H1 (cell line): ENCODE measurements at regions not wholly inside any gene's neighbourhood (a gene's known extent, or its start where the extent isn't known, plus 50 kb on each side); places are given as distances from the start of the nearest gene placed in this dataset.

ENCODE experiments used
- CTCF ChIA-PET: fragments of 300-600 bp; sonication (Branson Sonifier 250); formaldehyde crosslinking; loops from one replicate; lab custom pipeline; 2021; ENCODE audit not compliant: partially characterized antibody; lab: Charles Lee
- POLR2A ChIA-PET: fragments of 300-600 bp; sonication (Branson Sonifier 250); formaldehyde crosslinking; loops from one replicate; lab custom pipeline; 2021; ENCODE audit warnings: inconsistent platforms; ENCODE audit not compliant: partially characterized antibody; lab: Charles Lee
- DNase-seq, 2 experiments: peaks; one replicate each; pipeline versions ENCODE4 v3.0.0 to v3.0.0-alpha.2; 2010 to 2022; ENCODE audit warnings: low spot score in 2 of 2, low read depth in 1 of 2, mixed read lengths in 1 of 2
- FAIRE-seq: peaks from 2 replicates; lab custom pipeline; 2011; peaks lifted over from hg19 to GRCh38; lab: Jason Lieb, UNC
- H2AFZ ChIP-seq: 2 replicates; pipeline ENCODE4 v1.8.1; 2012; ENCODE audit warnings: low read length, inconsistent platforms
- H2AK5ac ChIP-seq: 2 replicates; pipeline ENCODE4 v1.6.1; 2013; ENCODE audit warnings: low read depth, low read length
- H2BK120ac ChIP-seq: replicated peaks from 2 replicates; pipeline ENCODE3; 2013; ENCODE audit warnings: low read depth, low read length, inconsistent platforms
- H2BK12ac ChIP-seq: 2 replicates; pipeline ENCODE4 v1.6.1; 2013; ENCODE audit warnings: low read depth, low read length
- H2BK15ac ChIP-seq: 2 replicates; pipeline ENCODE4 v1.6.1; 2013; ENCODE audit warnings: low read length
- H2BK20ac ChIP-seq: 2 replicates; pipeline ENCODE4 v1.6.1; 2013; ENCODE audit warnings: low read length
- H2BK5ac ChIP-seq: 2 replicates; pipeline ENCODE4 v1.6.1; 2013; ENCODE audit warnings: low read depth, low read length
- H3K14ac ChIP-seq: 2 replicates; pipeline ENCODE4 v1.6.1; 2013; ENCODE audit warnings: inconsistent platforms; ENCODE audit not compliant: insufficient read length
- H3K18ac ChIP-seq: 2 replicates; pipeline ENCODE4 v1.6.1; 2013; ENCODE audit warnings: low read length; ENCODE audit errors: extremely low read depth
- H3K23ac ChIP-seq: 2 replicates; pipeline ENCODE4 v1.6.1; 2013; ENCODE audit warnings: inconsistent platforms; ENCODE audit not compliant: insufficient read length
- H3K23me2 ChIP-seq: 2 replicates; pipeline ENCODE4 v1.6.1; 2013; ENCODE audit warnings: low read depth, low read length
- H3K27ac ChIP-seq: 2 replicates; pipeline ENCODE4 v1.6.1; 2011; ENCODE audit warnings: low read depth, low read length, inconsistent platforms
- H3K27me3 ChIP-seq, 4 experiments: replicated peaks in 1 of 4; 1 replicate in 1 of 4; 2 replicates in 3 of 4; pipeline versions ENCODE4 v1.6.1 to v1.8.1; 2011 to 2013; ENCODE audit warnings: low read length in 3 of 4, mild to moderate bottlenecking in 3 of 4, inconsistent platforms in 2 of 4, mixed read lengths in 2 of 4, moderate library complexity in 1 of 4; ENCODE audit not compliant: control insufficient read depth in 3 of 4, insufficient read depth in 3 of 4; ENCODE audit errors: extremely low read depth in 1 of 4
- H3K36me3 ChIP-seq, 4 experiments: 2 replicates each; pipeline versions ENCODE4 v1.6.1 to v1.8.1; 2011 to 2013; ENCODE audit warnings: mild to moderate bottlenecking in 4 of 4, low read length in 3 of 4, moderate library complexity in 2 of 4, control low read depth in 1 of 4, inconsistent platforms in 1 of 4; ENCODE audit not compliant: insufficient read depth in 4 of 4, control insufficient read depth in 2 of 4
- H3K4ac ChIP-seq: replicated peaks from 2 replicates; pipeline ENCODE3; 2013; ENCODE audit warnings: low read length, low read depth, mixed read lengths, inconsistent platforms; ENCODE audit not compliant: insufficient read length
- H3K4me1 ChIP-seq, 4 experiments: replicated peaks in 1 of 4; 1 replicate in 1 of 4; 2 replicates in 3 of 4; pipeline versions ENCODE4 v1.6.1 to v1.8.1; 2011 to 2013; ENCODE audit warnings: low read length in 3 of 4, inconsistent platforms in 2 of 4, mixed read lengths in 1 of 4; ENCODE audit not compliant: insufficient read depth in 4 of 4, control insufficient read depth in 3 of 4
- H3K4me2 ChIP-seq, 2 experiments: 2 replicates each; pipeline versions ENCODE4 v1.6.1 to v1.8.1; 2011 to 2013; ENCODE audit warnings: low read depth in 2 of 2, low read length in 2 of 2, control low read depth in 1 of 2, inconsistent platforms in 1 of 2, mild to moderate bottlenecking in 1 of 2; ENCODE audit not compliant: insufficient read depth in 1 of 2
- H3K4me3 ChIP-seq, 4 experiments: fragments of 200-600, 300-600 bp in 1 of 4; sonication (generic), shearing (Covaris generic), sonication (Bioruptor Twin) in 1 of 4; 2 replicates each; pipeline versions ENCODE4 v1.5.1 to v1.8.1; 2011 to 2016; ENCODE audit warnings: low read length in 4 of 4, low read depth in 3 of 4, control low read depth in 2 of 4, inconsistent platforms in 2 of 4, mild to moderate bottlenecking in 2 of 4, mixed read lengths in 1 of 4, moderate library complexity in 1 of 4; ENCODE audit not compliant: insufficient read depth in 2 of 4; ENCODE audit errors: extremely low read depth in 1 of 4
- H3K56ac ChIP-seq: replicated peaks from 2 replicates; pipeline ENCODE3; 2013; ENCODE audit warnings: low read depth, mild to moderate bottlenecking, mixed read lengths, low read length, inconsistent platforms; ENCODE audit not compliant: insufficient read length
- H3K79me1 ChIP-seq: 2 replicates; pipeline ENCODE4 v1.6.1; 2013; ENCODE audit warnings: low read depth, low read length, control low read depth
- H3K79me2 ChIP-seq, 2 experiments: 2 replicates each; pipeline versions ENCODE4 v1.6.1 to v1.8.1; 2012 to 2013; ENCODE audit warnings: low read length in 2 of 2, mild to moderate bottlenecking in 2 of 2, inconsistent platforms in 1 of 2; ENCODE audit not compliant: insufficient read depth in 2 of 2, control insufficient read depth in 1 of 2
- H3K9ac ChIP-seq, 4 experiments: replicated peaks in 1 of 4; 1 replicate in 1 of 4; 2 replicates in 3 of 4; pipeline versions ENCODE4 v1.6.1 to v1.8.1; 2011 to 2013; ENCODE audit warnings: low read depth in 3 of 4, low read length in 3 of 4, control low read depth in 2 of 4, mild to moderate bottlenecking in 2 of 4, moderate library complexity in 2 of 4, inconsistent platforms in 1 of 4; ENCODE audit errors: extremely low read depth in 1 of 4
- H3K9me3 ChIP-seq, 2 experiments: 2 replicates each; pipeline versions ENCODE4 v1.6.1 to v1.8.1; 2012 to 2013; ENCODE audit warnings: mild to moderate bottlenecking in 2 of 2, moderate library complexity in 2 of 2, control low read depth in 1 of 2, inconsistent platforms in 1 of 2, low read depth in 1 of 2, low read length in 1 of 2, mixed read lengths in 1 of 2; ENCODE audit not compliant: insufficient read depth in 2 of 2
- H4K20me1 ChIP-seq, 2 experiments: replicated peaks in 1 of 2; 2 replicates each; pipeline versions ENCODE3 to v1.8.1; 2011 to 2013; ENCODE audit warnings: inconsistent platforms in 2 of 2, low read length in 2 of 2, mild to moderate bottlenecking in 1 of 2; ENCODE audit not compliant: insufficient read depth in 2 of 2, control insufficient read depth in 1 of 2
- H4K5ac ChIP-seq: 2 replicates; pipeline ENCODE4 v1.6.1; 2013; ENCODE audit warnings: low read length, low read depth, mixed read lengths, inconsistent platforms; ENCODE audit not compliant: insufficient read length
- H4K8ac ChIP-seq: 2 replicates; pipeline ENCODE4 v1.8.0; 2013; ENCODE audit warnings: mild to moderate bottlenecking, moderate library complexity, low read length, inconsistent platforms; ENCODE audit not compliant: insufficient read depth; ENCODE audit errors: extremely low read depth
- H4K91ac ChIP-seq: replicated peaks from 2 replicates; pipeline ENCODE3; 2013; ENCODE audit warnings: low read length, mixed read lengths, inconsistent platforms; ENCODE audit not compliant: insufficient read length
- BACH1 ChIP-seq: IDR thresholded peaks from 2 replicates; pipeline ENCODE4 v1.6.1; 2012; ENCODE audit warnings: low read length, improper control_type of control experiment
- BCL11A ChIP-seq, 2 experiments: IDR thresholded peaks; one replicate each; pipeline ENCODE4 v1.6.1; 2011; ENCODE audit warnings: low read depth in 2 of 2, low read length in 2 of 2, mild to moderate bottlenecking in 2 of 2
- EGR1 ChIP-seq: IDR thresholded peaks from 2 replicates; pipeline ENCODE4 v1.6.1; 2011; ENCODE audit warnings: low read depth, low read length, borderline replicate concordance
- EZH2 ChIP-seq: fragments of 200-600 bp; sonication (generic); IDR thresholded peaks from 2 replicates; pipeline ENCODE4 v1.7.1; 2012; ENCODE audit warnings: low read depth, mild to moderate bottlenecking, moderate library complexity, low read length, inconsistent platforms; ENCODE audit not compliant: severe bottlenecking
- KDM4A ChIP-seq: IDR thresholded peaks from one replicate; pipeline ENCODE4 v1.7.1; 2012; ENCODE audit warnings: low read depth, mild to moderate bottlenecking, moderate library complexity, low read length, inconsistent platforms; ENCODE audit not compliant: severe bottlenecking
- KDM5A ChIP-seq: fragments of 200-600 bp; IDR thresholded peaks from 2 replicates; pipeline ENCODE4 v1.7.1; 2012; ENCODE audit warnings: mild to moderate bottlenecking, low read length, inconsistent platforms, mixed read lengths
- POLR2A ChIP-seq, 2 experiments: IDR thresholded peaks; 1 replicate in 1 of 2; 2 replicates in 1 of 2; pipeline ENCODE4 v1.6.1; 2011; ENCODE audit warnings: low read depth in 2 of 2, low read length in 2 of 2, mild to moderate bottlenecking in 2 of 2; ENCODE audit errors: control extremely low read depth in 1 of 2
- RNF2 ChIP-seq: fragments of 200-900, 300-1000 bp; sonication (generic); IDR thresholded peaks from 2 replicates; pipeline ENCODE4 v1.7.1; 2016; ENCODE audit warnings: borderline replicate concordance, low read depth, mild to moderate bottlenecking, antibody characterized with exemption, low read length; ENCODE audit not compliant: poor library complexity, severe bottlenecking; ENCODE audit errors: missing control alignments
- RXRA ChIP-seq: IDR thresholded peaks from 2 replicates; pipeline ENCODE4 v1.6.1; 2011; ENCODE audit warnings: low read depth, mild to moderate bottlenecking, low read length, moderate library complexity; ENCODE audit not compliant: insufficient read depth
- SIN3A ChIP-seq, 2 experiments: IDR thresholded peaks in 1 of 2; conservative IDR thresholded peaks in 1 of 2; 2 replicates each; pipeline ENCODE4 v1.6.1; 2011 to 2012; ENCODE audit warnings: low read length in 2 of 2, improper control_type of control experiment in 1 of 2, low read depth in 1 of 2, mild to moderate bottlenecking in 1 of 2
- TCF12 ChIP-seq: IDR thresholded peaks from 2 replicates; pipeline ENCODE4 v1.6.1; 2011; ENCODE audit warnings: low read depth, mild to moderate bottlenecking, low read length
- TEAD4 ChIP-seq: IDR thresholded peaks from 2 replicates; pipeline ENCODE4 v1.6.1; 2012; ENCODE audit warnings: low read depth, low read length, inconsistent platforms, mixed read lengths
- WGBS, 2 experiments: shearing (Covaris generic) in 1 of 2; methylation state at CpG; one replicate each; pipeline versions ENCODE4 v1.1.6 to v1.1.7; 2013 to 2015; ENCODE audit warnings: low lambda C conversion rate in 2 of 2, mixed read lengths in 2 of 2, inconsistent platforms in 1 of 2, low coverage in 1 of 2, missing lambda C conversion rate in 1 of 2; ENCODE audit not compliant: insufficient replicate concordance in 2 of 2, insufficient coverage in 1 of 2, insufficient read length in 1 of 2; ENCODE audit errors: extremely low coverage in 1 of 2, missing lambda C conversion rate in 1 of 2; 5-methylcytosine and 5-hydroxymethylcytosine counted together

DNA sequence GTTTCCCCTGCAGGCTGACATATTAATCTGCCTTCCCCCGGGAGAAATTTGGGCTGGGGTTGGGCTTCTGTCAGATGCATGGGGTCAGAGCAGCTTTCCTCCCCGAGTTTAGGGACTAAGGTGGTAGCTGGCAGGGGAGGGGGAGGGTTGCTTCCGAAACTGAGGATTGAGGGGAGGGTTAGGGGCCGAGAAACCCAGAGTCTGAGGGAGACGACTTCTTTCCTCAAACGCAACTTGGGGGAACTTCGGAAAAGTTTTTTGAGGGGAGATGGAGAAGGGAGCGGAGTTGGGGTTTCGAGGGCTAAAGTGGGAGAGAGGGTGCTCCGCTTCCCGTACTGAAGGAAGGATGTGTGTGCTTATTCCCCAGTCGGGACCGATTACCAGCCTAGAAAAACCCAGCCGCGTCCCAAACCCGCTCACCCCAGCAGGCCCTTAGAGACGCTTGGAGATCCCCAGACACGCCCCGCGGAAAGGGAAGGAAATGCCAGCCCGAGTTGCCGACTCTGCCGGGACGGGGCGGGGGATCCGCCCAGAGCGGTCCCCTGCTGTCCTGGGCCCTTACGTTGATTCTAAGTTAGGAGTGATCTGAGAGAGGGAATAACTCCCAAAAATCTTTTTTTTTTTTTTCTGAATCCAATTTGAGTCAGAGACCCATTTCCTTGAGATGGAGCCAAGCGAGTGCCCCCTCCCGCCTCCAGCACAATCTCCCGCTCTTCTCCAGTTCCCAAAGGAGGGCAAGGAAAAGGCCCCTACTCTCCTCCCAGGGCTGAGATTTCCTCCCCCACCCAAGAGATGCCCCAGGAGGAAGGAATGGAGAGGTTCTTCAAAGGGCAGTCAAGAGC is 61.9 kb downstream of the SMUG1 start:
- CTCF ChIA-PET: interaction anchor here (0.8 to 2.0 kb wide), 3 partner anchors 68 to 95 kb away, joined by 4 to 7 read pairs (median 5); partner anchors contain the start of gene HOXC5
- Histone ChIP-seq H3K79me1 (no peaks in the 10 kb centered on the region), H3K4me3 (peak overlapping the region in 3 of 4 experiments; percentile 44 to 68 (median 47); a peak in 5 of 8 replicates), H3K56ac (no peak overlapping the region), H2BK120ac (no peak overlapping the region), H3K4me1 (peaks cover 3 to 20% (median 14%) of the 10 kb centered on the region in 4 experiments), H4K5ac (no peak overlapping the region), H2BK15ac (no peak overlapping the region), H3K18ac (0 out of 2 replicates have a peak overlapping the region, but pooled peaks have one; percentile 13), H2BK12ac (no peak overlapping the region), H3K79me2 (no peaks in the 10 kb centered on the region), H3K36me3 (no peaks in the 10 kb centered on the region), H3K4ac (no peak overlapping the region), H3K27me3 (peaks cover 65 to 97% (median 89%) of the 10 kb centered on the region in 4 experiments), H3K23ac (no peak overlapping the region), H2BK5ac (no peak overlapping the region), H3K14ac (no peak overlapping the region), H3K27ac (no peak overlapping the region), H2AK5ac (no peak overlapping the region), H4K91ac (no peak overlapping the region), H3K23me2 (peaks cover 3% of the 10 kb centered on the region; the same call in 1 of the 2 replicates), H4K20me1 (peaks cover 3 to 9% of the 10 kb centered on the region in 2 experiments), H2BK20ac (no peak overlapping the region), H3K9me3 (no peaks in the 10 kb centered on the region), H2AFZ (no peak overlapping the region), H3K4me2 (peak overlapping the region; percentile 61 to 93), H3K9ac (no peak overlapping the region), H4K8ac (no peak overlapping the region)
- 3% methylated on average over 27 of the region's 31 CpGs; no CpG with 5 or more reads in 1 of the 2 experiments for WGBS, 2 experiments
- DNase-seq (peak in 1 of 2 experiments; percentile 66), FAIRE-seq (no peak)
- POLR2A ChIA-PET: no interaction called here
- TF ChIP-seq EZH2 (peak; percentile 91), POLR2A (IDR thresholded peaks at IDR 0.05; ENCODE audit: control extremely low read depth in 1 of 2, low read depth in 2 of 2, low read length in 2 of 2) (no peak), RXRA (no peak), SIN3A (conservative IDR thresholded peaks at IDR 0.05 in 1 of 2, IDR thresholded peaks at IDR 0.05 in 1 of 2; ENCODE audit: low read depth in 1 of 2, low read length in 2 of 2) (no peak), KDM4A (no peak), RNF2 (peak; percentile 77), BACH1 (no peak), EGR1 (no peak), TCF12 (no peak), TEAD4 (no peak), BCL11A (IDR thresholded peaks at IDR 0.05; ENCODE audit: low read depth in 2 of 2, low read length in 2 of 2) (no peak), KDM5A (no peak)
